Adrenal gland (tissue), 5 donors: ENCODE measurements at regions not wholly inside any gene's neighbourhood (a gene's known extent, or its start where the extent isn't known, plus 50 kb on each side); places are given as distances from the start of the nearest gene placed in this dataset.

Experiments used
- CTCF ChIP-seq, 6 experiments: fragments of 450-650 bp in 4 of 6; fragments of 200-600 bp in 2 of 6; sonication (generic) in 1 of 6; IDR thresholded peaks; 1 replicate in 5 of 6; 2 replicates in 1 of 6; pipeline versions ENCODE4 v1.5.1 to v1.8.0; 2016 to 2021; ENCODE audit warnings: antibody characterized with exemption in 6 of 6, mild to moderate bottlenecking in 2 of 6, moderate library complexity in 1 of 6
- POLR2A ChIP-seq, 2 donors: fragments of 450-650 bp; IDR thresholded peaks; one replicate each; pipeline ENCODE4 v1.6.1; 2017; ENCODE audit warnings: antibody characterized with exemption in 2 of 2, mild to moderate bottlenecking in 2 of 2, moderate library complexity in 1 of 2
- donor health status: DM: no; HTN: no; CAD: no.

GRCh38 chr5:54825005-54825404 is 160.4 kb downstream of the ESM1 start:
- no peak for TF ChIP-seq POLR2A (IDR thresholded peaks at IDR 0.05)
- no peak for TF ChIP-seq CTCF (IDR thresholded peaks at IDR 0.05)
